HG03159 (cell line): ENCODE measurements at regions not wholly inside any gene's neighbourhood (a gene's known extent, or its start where the extent isn't known, plus 50 kb on each side); places are given as distances from the start of the nearest gene placed in this dataset.
"Not testable (repeated sequence)": the region's sequence is repeated elsewhere in the genome, so short reads cannot be mapped to it uniquely, and the experiment has no call there.

Source experiments
- ATAC-seq: cut with Tn5 transposase; IDR thresholded peaks from one replicate; pipeline ENCODE4 v1.9.1; 2021; ENCODE audit warnings: mild to moderate bottlenecking, moderate library complexity; ENCODE audit not compliant: unreplicated experiment

- ATAC-seq = no peak
Measured at GRCh38 chr11:129631201-129631600, 184.4 kb upstream of the TMEM45B start.

GRCh38 chr11:129636926-129637325 is 178.7 kb upstream of the TMEM45B start:
- ATAC-seq = no peak

- no peak for ATAC-seq
Measured at GRCh38 chr11:129637473-129637872, 178.2 kb upstream of the TMEM45B start.

GRCh38 chr11:129637983-129638776 is 177.5 kb upstream of the TMEM45B start:
- ATAC-seq = no peak

GRCh38 chr11:129639300-129639699 is 176.3 kb upstream of the TMEM45B start:
- ATAC-seq = no peak

- no peak for ATAC-seq
Measured at GRCh38 chr11:129640671-129641070, 175.0 kb upstream of the TMEM45B start.

- no peak for ATAC-seq
Measured at GRCh38 chr11:129643031-129643721, 172.5 kb upstream of the TMEM45B start.

- ATAC-seq = no peak
Measured at GRCh38 chr11:129644326-129644725, 171.3 kb upstream of the TMEM45B start.

- ATAC-seq = no peak
Measured at GRCh38 chr11:129645943-129646342, 169.7 kb upstream of the TMEM45B start.

GRCh38 chr11:129650044-129650443 is 165.6 kb upstream of the TMEM45B start:
- ATAC-seq = not testable (repeated sequence)

GRCh38 chr11:129652835-129653234 is 162.8 kb upstream of the TMEM45B start:
- no peak for ATAC-seq

GRCh38 chr11:129655247-129655832 is 160.3 kb upstream of the TMEM45B start:
- ATAC-seq = no peak

- ATAC-seq = no peak
Measured at GRCh38 chr11:129657866-129658525, 157.7 kb upstream of the TMEM45B start.

- no peak for ATAC-seq
Measured at GRCh38 chr11:129658526-129658867, 157.2 kb upstream of the TMEM45B start.

GRCh38 chr11:129680907-129681306 is 134.7 kb upstream of the TMEM45B start:
- ATAC-seq = no peak

GRCh38 chr11:129681344-129682114 is 134.1 kb upstream of the TMEM45B start:
- no peak for ATAC-seq

- ATAC-seq = no peak
Measured at GRCh38 chr11:129686269-129686668, 129.4 kb upstream of the TMEM45B start.

- ATAC-seq = no peak
Measured at GRCh38 chr11:129691142-129691541, 124.5 kb upstream of the TMEM45B start.

- ATAC-seq = no peak
Measured at GRCh38 chr11:129694538-129694937, 121.1 kb upstream of the TMEM45B start.

- no peak for ATAC-seq
Measured at GRCh38 chr11:129694966-129695365, 120.7 kb upstream of the TMEM45B start.
